Muscle of leg (tissue), 3 donors: ENCODE measurements at regions not wholly inside any gene's neighbourhood (a gene's known extent, or its start where the extent isn't known, plus 50 kb on each side); places are given as distances from the start of the nearest gene placed in this dataset.

Source experiments
- DNase-seq: peaks from one replicate; pipeline ENCODE4 v3.0.0; 2013
- H3K27ac ChIP-seq: one replicate; pipeline ENCODE4 v1.5.1; 2013; ENCODE audit warnings: mild to moderate bottlenecking, low read length, control low read depth
- H3K27me3 ChIP-seq: one replicate; pipeline ENCODE4 v1.6.1; 2013; ENCODE audit warnings: low read length; ENCODE audit not compliant: control insufficient read depth, insufficient read depth
- H3K36me3 ChIP-seq: one replicate; pipeline ENCODE4 v1.6.1; 2013; ENCODE audit warnings: low read length; ENCODE audit not compliant: control insufficient read depth, insufficient read depth
- H3K4me1 ChIP-seq: one replicate; pipeline ENCODE4 v1.6.1; 2013; ENCODE audit warnings: low read length; ENCODE audit not compliant: control insufficient read depth, insufficient read depth
- H3K4me3 ChIP-seq: one replicate; pipeline ENCODE4 v1.5.1; 2013; ENCODE audit warnings: low read length, control low read depth
- H3K9me3 ChIP-seq: replicated peaks from 2 replicates; pipeline ENCODE4 v1.6.1; 2013; ENCODE audit warnings: low read depth, low read length; ENCODE audit not compliant: control insufficient read depth
- WGBS: methylation state at CpG from one replicate; pipeline ENCODE4 v1.1.5; 2013; ENCODE audit warnings: missing lambda C conversion rate; ENCODE audit not compliant: insufficient coverage; 5-methylcytosine and 5-hydroxymethylcytosine counted together

DNA sequence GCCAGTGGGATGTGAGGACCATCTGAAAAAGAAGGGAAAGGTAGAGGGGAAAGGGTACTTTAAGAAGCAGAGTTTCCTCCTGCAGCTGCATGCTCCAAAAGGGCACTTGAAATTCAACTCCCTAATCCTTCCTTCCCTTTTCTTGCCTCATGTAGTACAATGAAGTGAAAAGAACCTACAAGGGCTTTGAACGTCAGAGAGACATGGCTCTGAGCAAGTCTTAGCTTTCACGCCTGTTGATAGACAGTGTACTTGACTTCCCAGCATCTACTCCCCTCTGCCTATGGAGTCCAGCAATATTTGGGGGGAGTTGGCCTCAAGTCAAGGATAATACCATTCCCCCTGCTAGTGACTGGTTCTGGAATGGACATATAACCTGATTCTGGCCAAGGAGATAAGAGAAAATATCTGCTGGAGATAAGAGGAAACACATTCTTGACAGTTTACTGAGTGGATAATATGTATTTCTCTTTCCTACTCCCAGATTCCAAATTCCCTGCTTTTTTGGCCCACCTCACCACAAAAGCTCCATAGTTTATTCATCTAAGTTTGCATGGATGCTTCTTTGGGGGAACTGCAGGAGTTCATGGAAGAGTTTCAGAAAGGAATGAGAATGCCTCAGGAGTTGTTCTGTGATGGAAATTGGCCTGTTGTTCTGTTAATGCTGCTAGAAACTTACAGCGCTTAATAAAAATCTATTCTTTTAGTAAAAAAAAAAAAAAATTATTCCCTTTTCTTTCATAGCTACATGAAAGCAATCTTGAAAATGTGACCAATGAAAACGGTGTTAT lies 193.0 kb upstream of the TPM1 start:
- Histone ChIP-seq H3K4me3 (no peak overlapping the region), H3K9me3 (no peaks in the 10 kb centered on the region), H3K27ac (no peak overlapping the region), H3K4me1 (peaks cover 16% of the 10 kb centered on the region), H3K36me3 (peaks cover 5% of the 10 kb centered on the region), H3K27me3 (peaks cover 4% of the 10 kb centered on the region)
- DNase-seq: peak; percentile 53
- WGBS: 40% methylated on average over 1 of the region's 4 CpGs

DNA sequence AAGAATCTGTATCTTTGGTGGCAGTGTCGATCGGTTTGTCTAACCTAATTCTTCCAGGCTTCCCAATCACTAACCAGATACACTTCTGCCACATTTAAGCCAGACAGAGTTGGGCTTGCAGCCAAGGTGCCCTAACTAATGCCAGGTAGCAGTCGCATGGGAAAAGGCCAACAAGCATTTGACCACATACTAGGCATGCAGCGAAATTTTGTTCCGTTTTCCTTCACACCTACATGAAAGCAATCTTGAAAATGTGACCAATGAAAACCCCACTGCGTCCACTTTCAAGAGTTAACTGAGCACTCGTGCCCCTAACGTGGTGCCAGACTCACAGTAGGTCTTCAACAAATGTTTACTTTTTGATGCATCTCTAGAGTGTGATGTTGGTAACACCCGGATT lies 192.2 kb upstream of the TPM1 start:
- Histone ChIP-seq H3K36me3 (no peaks in the 10 kb centered on the region), H3K4me1 (peaks cover 16% of the 10 kb centered on the region), H3K9me3 (no peaks in the 10 kb centered on the region), H3K4me3 (no peak overlapping the region), H3K27me3 (peaks cover 4% of the 10 kb centered on the region), H3K27ac (no peak overlapping the region)
- no peak for DNase-seq
- 91% methylated on average over 5 of the region's 9 CpGs for WGBS

DNA sequence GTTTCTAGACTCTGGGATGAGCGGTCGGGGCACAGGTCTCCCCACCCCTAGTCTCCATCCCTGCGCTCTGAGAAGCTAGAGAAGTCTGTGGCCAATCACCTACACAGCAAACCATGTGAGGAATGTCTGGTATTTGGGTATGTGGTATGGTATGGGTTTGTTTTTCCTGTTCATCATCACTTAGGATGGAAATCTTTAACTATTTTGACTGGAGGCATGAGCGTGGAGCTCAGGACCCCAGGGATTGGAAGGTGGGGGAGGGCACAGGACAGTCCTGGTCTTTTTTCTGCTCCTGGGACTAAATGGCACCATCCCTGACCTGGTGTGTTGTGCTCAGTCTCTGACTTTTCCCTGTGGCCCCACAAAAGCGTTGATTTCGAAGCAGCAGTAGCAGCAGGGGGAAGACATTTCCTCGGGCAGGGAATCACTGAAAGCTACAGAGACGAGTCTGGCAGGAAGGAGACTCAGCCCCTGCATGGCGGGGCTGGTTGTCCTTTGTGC lies 191.7 kb upstream of the TPM1 start:
- no peak for DNase-seq
- 35% methylated on average over 6 of the region's 9 CpGs for WGBS
- H3K27me3 ChIP-seq: peaks cover 4% of the 10 kb centered on the region
- H3K27ac ChIP-seq: no peak overlapping the region
- no peaks in the 10 kb centered on the region for H3K9me3 ChIP-seq
- no peak overlapping the region for H3K4me3 ChIP-seq
- H3K36me3 ChIP-seq: no peaks in the 10 kb centered on the region
- peaks cover 16% of the 10 kb centered on the region for H3K4me1 ChIP-seq

DNA sequence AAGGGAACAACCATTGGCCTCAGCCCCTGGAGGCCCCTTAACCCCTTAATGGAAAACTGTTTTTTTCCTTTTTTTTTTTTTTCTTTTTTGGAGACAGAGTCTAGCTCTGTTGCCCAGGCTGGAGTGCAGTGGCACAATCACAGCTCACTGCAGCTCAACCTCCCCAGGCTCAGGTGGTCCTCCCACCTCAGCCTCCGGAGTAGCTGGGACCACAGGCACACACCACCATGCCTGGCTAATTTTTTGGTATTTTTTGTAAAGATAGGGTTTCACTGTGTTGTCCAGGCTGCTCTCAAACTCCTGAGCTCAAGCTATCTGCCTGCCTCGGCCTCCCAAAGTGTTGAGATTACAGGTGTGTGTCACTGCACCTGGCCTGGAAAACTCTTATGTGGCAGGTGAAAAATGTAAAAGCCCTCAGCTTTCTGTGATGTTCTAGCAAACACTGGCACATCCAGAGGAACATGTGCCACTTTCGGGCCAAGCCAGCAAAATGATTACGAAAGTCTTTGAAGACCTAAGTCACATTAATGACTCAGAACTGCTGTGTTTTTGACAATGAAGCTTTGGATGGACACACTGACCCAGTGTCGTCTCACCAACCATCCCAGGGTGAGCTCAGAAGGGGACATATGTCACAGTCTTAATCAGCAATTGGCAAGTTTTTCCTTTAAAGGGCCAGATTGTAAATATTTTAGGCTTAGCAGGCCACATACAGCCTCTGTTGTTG lies 189.3 kb upstream of the TPM1 start:
- no peaks in the 10 kb centered on the region for H3K9me3 ChIP-seq
- peaks cover 4% of the 10 kb centered on the region for H3K27me3 ChIP-seq
- H3K36me3 ChIP-seq: no peaks in the 10 kb centered on the region
- 75% methylated on average over 4 of the region's 5 CpGs for WGBS
- no peak overlapping the region for H3K27ac ChIP-seq
- no peak for DNase-seq
- H3K4me3 ChIP-seq: no peak overlapping the region
- peaks cover 14% of the 10 kb centered on the region for H3K4me1 ChIP-seq

DNA sequence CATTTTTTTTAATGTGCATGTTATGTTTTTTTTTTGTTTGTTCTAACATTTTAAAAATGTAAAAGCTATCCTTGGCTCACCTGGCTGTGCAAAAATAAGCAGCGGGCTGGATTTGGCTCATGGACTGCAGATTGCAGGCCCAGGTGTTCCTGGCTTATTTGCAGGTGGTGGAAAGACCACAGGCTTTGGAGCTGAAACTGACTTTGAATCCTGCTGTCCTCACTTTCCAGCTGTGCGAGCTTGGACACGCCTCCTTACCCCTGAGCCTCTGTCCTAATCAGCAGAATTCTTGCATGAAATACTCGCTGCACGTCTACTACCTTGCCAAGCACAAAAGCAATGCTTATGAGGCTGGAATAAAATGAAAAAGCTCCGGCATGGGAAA lies 188.7 kb upstream of the TPM1 start:
- Histone ChIP-seq H3K36me3 (no peaks in the 10 kb centered on the region), H3K9me3 (no peaks in the 10 kb centered on the region), H3K4me3 (no peak overlapping the region), H3K4me1 (peaks cover 9% of the 10 kb centered on the region), H3K27ac (no peak overlapping the region), H3K27me3 (peaks cover 4% of the 10 kb centered on the region)
- DNase-seq: no peak
- 25% methylated on average over 1 of the region's 6 CpGs for WGBS

DNA sequence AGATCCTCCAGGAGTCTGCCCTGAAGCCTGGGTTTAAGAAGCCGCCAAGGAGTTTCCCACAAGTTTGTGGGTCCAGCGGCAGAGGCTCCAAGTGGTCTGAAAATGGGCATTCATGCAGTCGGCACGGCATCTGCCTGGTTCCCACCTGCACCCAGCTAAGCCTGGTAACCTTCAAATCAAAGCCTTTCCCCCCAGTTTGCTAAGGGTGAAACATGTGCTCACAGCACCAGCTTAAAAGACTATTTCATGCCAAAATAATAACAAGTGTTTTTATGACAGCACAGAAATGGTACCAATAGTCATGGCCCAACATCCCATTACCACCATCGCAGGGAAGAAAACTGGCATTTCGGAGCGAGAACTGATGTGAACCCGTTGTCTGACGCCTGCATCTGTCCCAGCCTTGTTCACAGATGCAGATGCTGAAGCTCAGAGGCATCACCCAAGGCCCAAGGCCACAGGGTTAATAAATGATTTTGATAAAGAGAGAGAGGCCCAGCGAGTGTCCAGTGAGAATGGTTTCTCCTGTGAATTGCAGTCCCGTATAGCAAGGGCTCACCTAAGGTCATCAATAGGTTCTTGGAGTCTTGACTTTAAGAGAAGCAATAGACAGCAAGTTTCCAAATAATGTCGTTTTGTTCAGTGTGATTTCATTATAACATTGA lies 188.0 kb upstream of the TPM1 start:
- DNase-seq: no peak
- Histone ChIP-seq H3K27me3 (peaks cover 4% of the 10 kb centered on the region), H3K4me3 (no peak overlapping the region), H3K9me3 (no peaks in the 10 kb centered on the region), H3K4me1 (peaks cover 9% of the 10 kb centered on the region), H3K36me3 (no peaks in the 10 kb centered on the region), H3K27ac (no peak overlapping the region)
- WGBS: 94% methylated on average over 11 of the region's 12 CpGs

DNA sequence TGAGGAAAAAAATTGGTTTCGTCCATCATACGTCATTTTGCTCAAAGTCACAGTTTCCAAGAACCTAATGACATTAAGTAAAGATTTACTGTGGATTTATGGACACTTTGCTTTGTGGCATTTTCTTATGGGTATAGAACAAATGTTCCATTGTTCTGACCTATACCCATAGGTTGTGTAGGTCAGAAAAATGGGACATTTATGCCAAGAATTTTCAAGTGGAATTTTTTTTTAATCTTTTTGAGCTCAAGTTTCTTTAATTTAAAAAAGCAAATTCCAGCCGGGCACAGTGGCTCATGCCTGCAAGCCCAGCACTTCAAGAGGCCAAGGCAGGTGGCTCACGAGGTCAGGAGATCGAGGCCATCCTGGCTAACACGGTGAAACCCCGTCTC lies 187.5 kb upstream of the TPM1 start:
- 100% methylated on average over 1 of the region's 7 CpGs for WGBS
- no peaks in the 10 kb centered on the region for H3K9me3 ChIP-seq
- H3K27me3 ChIP-seq: peaks cover 4% of the 10 kb centered on the region
- no peak overlapping the region for H3K27ac ChIP-seq
- no peak for DNase-seq
- no peaks in the 10 kb centered on the region for H3K36me3 ChIP-seq
- H3K4me1 ChIP-seq: peaks cover 9% of the 10 kb centered on the region
- no peak overlapping the region for H3K4me3 ChIP-seq

- 75% methylated on average over 4 of the region's 12 CpGs for WGBS
- Histone ChIP-seq H3K9me3 (no peaks in the 10 kb centered on the region), H3K4me3 (no peak overlapping the region), H3K27me3 (peaks cover 4% of the 10 kb centered on the region), H3K4me1 (peaks cover 9% of the 10 kb centered on the region), H3K36me3 (no peaks in the 10 kb centered on the region), H3K27ac (no peak overlapping the region)
- no peak for DNase-seq
These were observed 185.9 kb upstream of the TPM1 start for GRCh38 chr15:62856466-62857246.

- Histone ChIP-seq H3K27me3 (peaks cover 5% of the 10 kb centered on the region), H3K27ac (no peak overlapping the region), H3K9me3 (no peaks in the 10 kb centered on the region), H3K4me1 (peaks cover 9% of the 10 kb centered on the region), H3K36me3 (no peaks in the 10 kb centered on the region), H3K4me3 (no peak overlapping the region)
- DNase-seq: no peak
- WGBS: 100% methylated on average over 1 of the region's 5 CpGs
These were observed 185.1 kb upstream of the TPM1 start for GRCh38 chr15:62857411-62857853.
